GM19324 (cell line): ENCODE measurements at regions not wholly inside any gene's neighbourhood (a gene's known extent, or its start where the extent isn't known, plus 50 kb on each side); places are given as distances from the start of the nearest gene placed in this dataset.

Experiments
- ATAC-seq: cut with Tn5 transposase; IDR thresholded peaks from one replicate; pipeline ENCODE4 v1.9.1; 2021; ENCODE audit warnings: mild to moderate bottlenecking, moderate library complexity; ENCODE audit not compliant: unreplicated experiment, low FRiP score

DNA sequence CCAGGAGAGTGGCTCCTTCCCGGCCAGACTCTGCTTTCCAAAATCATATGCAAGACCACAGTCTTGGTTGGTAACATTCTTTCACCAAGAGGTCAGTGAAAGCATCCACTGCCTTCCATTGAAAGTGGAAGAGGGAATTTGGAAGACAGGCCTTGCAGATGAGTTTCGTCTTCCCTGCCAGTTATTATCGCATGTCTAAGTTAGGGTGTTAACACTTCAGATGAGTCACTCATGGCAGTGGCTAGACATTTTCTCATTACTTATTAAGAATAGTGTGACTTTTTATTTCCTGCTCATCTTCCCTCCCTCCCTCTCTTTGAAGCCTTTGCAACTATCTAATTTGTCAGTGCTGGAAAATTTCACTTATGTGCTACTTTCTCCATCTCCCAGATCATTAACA, 102.9 kb upstream of the EPB41L3 start:
- no peak for ATAC-seq

DNA sequence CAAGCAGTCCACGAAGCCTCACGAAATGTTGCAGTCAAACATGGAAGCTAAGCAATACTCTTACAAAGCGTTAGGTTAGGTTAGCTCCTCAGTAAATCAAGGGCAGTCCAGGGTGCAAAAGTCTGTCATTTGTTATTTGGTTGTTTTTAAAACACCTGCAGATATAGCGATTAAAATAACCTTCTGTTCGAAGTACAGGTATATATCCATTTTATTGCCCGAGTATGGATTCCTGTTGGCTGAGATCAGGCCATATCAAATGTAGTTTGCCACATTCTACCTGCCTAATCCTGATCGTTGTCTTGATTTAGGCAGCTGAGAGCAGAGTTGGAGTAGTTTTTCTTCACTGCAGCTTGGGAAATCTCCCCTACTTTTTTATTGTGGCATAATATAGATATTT, 99.5 kb upstream of the EPB41L3 start:
- no peak for ATAC-seq

DNA sequence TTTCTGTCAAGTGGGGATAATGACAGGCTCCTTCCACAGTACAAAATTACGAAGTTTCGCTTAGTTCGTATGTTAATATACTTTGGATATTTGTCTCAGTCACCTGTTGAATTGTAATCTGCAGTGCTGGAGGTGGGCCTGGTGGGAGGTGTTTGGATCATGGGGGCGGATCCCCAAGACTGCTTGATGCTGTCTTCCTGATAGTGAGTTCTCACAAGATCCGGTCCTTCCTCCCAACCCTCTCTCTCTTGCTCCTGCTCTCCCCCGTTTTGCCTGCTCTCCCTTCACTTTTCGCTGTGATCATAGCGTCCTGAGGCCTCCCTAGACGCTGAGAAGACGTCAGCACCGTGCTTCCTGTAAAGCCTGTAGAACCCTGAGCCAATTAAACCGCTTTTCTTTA, 97.1 kb upstream of the EPB41L3 start:
- ATAC-seq = no peak

DNA sequence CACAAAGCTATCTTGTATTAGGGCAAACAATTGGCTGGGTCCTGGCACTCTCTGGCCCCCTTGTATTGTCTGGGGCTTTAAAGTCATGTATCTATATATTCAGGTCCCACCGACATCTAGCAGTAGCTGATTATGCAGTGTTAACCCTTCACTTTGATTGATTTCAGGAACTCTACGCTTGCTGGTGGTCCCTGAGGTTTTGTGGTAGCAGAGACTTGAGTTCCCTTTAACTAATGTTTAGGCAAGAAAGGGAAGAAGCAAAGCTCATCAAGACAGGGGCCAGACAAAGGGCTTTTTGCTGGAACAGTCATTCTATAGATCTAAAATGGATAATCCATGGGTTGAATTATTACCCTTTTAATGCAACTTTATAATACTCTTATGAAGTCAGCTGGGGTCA, 95.3 kb upstream of the EPB41L3 start:
- no peak for ATAC-seq

DNA sequence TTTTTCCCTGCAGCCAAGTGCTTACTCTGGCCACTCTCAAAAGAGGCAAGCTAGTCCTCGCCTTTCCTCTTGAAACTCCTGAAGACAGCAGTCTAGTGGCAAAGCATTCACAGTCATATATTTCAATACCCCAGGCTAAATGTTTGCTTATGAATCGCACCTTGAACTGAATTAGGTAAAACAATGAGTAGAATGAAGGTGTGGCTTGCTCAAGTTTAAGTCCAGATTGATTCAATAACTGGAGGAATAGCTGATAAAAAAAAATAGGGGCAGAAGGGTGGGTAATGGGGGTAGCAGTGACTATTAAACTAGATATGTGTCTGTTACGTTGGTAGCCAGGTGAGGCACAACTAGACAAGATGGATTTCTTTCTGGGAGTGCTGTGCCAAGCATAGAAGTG, 88.2 kb upstream of the EPB41L3 start:
- no peak for ATAC-seq

DNA sequence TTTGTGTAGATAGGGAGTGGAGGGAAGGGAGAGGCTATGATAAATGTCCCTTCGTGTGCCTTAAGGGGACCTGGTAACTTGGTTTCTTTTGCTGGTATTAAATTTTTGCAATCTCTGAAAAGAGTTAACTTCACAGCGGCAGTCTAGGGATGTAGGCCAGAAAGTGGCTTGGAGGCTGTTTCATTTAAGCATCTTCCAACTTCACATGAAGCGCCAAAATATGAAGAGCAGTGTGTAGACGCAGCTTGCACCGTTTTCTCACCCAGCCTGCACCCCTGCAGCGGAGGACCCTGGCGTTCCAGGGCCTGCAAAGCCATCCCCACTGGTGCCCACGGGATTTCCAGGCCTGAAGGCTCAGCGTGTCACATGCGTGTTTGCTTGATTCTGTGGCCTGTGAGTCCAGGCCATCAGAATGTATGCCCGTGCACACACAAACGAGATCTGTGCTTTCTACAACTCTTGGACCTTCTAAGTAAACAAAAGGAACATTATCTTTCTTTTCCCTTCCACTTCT, 87.2 kb upstream of the EPB41L3 start:
- no peak for ATAC-seq

DNA sequence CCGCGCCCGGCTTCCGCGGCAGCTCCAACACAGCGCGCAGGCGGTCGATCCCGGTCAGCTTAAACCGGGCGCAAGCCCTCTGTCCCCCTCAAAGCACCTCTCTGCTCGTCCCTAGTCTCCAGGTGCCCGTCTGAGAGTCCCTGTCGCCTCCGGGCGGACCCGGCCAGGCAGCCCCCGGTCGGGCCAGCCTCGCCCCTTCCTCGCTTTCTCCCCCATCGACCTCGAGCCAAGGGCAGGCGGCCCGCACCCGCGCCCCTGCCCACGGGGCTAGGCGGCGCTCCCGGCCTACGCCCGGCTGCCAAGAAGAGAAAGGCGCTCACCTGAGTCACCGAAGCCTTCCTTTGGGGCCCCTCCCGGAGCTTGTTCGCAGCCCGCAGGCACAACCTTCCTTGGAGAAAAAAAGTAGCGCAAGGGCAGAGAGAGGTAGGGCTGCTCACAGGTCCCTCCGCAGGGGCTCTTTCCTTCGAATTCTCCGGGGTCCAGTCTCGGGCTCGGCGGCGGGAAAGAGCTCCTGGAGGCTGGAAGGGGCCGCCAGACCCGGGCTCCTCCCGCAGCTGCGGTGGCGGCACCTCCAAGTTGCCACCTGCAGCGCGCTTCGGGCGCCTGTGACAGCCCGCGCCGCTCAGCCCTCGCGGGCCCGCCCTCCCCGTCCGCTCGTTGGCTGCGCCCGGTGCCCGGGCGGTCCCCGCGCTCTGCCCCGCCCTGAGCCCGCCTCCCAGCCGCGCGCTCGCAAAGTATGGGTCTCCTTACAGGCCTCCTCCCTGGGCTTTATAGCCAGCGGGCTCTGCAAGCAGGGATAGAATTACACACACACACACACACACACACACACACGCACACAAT, 86.5 kb upstream of the EPB41L3 start:
- peak; percentile 73 for ATAC-seq

DNA sequence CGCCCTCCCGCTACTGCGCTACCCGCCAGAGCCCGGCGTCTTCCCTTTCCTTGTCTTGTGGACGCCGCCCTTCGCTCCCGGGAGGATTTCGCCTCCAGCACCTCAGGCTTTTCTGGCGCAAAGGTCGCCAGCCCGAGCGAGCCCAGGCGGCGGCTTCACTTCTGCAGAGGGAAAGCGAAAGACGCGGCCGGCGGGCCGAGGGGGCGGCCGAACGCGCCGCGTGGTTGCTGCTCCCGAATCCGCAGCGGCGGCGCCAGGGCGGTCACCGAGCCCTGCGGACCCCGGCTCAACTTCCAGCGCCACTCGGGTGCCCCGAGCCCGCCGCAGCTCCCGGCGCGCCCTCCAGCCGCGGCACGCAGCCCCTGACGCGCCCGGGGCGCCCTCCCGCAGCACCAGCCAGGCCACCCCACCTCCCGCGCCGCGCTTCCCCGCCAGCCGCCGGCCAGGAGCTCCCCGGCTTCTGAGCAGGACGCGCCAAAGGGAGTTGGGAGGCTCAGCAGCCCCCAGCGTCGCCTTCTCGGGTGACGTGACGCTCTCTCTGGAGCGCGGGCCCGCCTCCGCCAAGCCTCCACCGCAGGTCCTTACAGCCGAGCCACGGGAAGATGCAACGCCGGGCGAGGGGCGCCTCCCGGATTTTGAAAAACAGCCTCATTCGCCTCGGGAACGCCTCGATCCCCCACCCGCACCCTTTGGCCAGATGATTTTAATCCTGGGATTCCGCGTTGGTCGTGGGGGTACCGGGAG, 84.9 kb upstream of the EPB41L3 start:
- ATAC-seq = no peak

DNA sequence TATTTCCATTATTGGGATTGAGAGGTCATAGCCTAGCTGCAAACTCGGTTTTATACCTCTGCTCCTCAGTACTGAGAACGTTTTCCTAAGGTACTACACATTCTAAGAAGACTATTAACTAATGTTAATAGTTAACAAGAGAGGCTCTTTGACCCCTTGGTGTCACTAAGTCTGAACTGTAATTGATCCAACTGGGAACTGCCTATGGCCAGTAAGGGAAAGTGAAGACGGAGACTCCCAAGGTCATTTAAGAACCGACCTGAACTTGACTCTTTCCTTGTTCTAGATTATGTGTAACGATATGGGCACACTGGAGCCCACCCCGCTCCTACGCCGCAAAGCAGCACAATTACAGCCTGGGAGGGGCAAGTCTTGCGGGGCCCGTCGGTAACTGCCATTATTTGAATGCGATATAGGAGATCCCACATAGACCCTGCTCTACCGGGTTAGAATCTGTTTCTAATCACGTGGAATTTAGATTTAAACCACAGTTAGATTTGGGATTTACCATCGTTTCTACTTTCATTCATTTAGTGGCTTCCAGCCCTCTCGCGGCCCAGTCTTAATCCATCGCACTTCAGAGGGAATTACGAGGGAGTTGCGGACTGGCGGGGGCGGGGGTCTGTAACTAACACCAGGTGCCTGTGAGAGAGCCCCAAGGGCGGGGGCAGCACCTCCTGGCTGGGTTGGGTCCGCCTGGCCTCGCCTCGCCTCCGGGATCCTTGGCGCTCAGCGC, 84.1 kb upstream of the EPB41L3 start:
- no peak for ATAC-seq

DNA sequence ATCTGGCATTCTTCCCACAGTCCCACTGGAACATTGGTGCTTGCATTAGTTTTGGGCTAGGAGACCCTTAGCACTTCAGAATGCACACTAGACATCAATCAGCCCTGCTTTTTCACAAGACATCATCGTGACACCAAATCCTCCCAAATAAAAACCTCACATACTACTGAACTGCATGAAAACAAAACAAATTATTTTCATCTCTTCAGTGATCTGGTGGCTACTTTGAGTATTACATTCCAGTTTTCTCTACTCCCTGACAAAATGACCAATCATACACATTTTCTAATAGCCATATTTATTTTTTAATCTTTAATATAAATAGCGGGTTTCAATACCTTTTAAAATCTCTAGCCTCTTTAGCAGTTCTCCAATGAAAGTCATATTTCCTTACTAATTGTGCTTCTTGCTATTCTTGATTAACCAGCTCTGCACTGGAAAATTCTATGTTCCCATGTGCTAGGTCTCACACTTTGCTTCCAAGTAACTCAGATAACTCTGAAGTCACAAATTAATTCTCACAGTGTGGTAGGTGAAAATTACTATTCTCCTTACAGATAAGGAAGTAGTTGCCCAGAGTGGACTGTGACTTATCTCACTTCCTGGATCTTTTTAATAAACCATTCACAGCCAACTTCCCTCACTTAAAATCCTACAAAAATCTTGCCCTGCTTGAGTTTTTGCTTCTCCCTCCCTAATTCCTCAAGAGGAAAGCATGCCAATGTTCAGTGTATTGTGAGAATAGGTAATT, 82.5 kb upstream of the EPB41L3 start:
- ATAC-seq = no peak

DNA sequence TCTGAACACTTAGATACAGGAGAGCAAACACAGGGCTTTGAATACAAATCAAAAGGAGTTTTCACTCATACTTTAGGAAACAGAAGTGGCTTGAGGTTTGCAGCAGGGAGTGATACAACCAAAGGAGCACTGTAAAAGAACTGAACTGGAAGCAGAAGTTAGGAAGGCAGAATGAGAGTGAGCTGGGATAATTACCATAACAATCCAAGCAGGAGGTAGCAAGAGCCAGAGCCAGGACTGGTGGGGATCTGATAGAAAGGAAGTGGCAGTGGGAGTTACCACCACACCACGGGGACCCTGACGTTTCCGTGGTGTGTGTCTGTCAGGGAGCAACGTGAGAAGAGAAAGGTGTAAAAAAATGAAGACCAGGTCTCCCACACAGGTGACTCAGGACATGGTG, 81.3 kb upstream of the EPB41L3 start:
- ATAC-seq = no peak

DNA sequence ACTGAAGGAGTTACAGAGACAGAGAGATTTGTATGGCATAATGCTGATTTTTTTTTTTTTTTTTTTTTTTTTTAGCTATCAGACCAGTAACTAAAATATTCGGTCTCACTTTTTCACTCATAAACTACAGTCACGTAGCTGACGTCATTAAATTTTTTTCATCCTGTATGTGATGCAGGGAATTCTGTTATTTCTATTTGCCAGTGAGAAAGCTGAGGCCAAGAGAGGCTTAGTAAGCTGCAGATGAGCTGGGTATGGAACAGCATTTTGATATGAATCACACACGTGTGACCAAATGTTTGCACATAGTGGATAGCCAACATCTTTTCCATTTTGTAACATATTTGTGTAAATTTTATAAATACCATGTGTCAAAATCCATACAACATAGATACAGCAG, 79.1 kb upstream of the EPB41L3 start:
- ATAC-seq = no peak

DNA sequence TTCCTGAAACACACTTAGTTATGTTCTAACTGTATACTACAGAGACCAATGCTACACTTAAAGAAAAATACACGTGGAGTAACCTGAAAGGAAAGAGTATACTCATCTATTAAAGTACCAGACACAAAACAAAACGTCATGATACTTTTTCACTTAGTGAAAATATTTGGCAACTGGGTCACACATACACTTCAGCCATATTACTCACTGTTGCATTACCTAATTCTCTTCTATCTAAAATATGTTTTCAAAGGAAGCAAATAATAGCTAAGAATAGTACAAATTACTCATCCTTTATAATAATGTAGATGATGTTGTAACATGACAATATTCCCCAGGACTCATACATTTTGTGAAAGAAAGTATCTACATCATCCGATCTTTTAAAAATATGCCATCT, 76.5 kb upstream of the EPB41L3 start:
- no peak for ATAC-seq

DNA sequence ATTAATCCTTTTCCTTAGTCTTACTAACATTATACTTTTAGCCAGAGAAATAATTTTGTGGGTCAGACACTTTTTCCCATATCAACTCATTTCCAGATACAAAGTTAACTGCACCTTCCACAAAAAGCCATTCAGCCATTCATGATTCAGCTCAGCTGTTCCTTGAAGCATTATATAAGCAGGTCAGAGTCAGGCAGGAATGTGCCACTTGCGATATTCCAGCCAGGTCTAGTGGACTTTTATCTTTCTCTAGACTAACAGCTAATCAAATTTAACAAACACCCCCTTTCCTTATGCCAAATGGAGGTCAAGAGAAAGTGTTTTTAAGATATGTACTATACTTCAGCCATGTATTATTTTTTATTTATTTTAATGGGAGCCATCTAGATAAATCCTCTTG, 75.6 kb upstream of the EPB41L3 start:
- no peak for ATAC-seq

DNA sequence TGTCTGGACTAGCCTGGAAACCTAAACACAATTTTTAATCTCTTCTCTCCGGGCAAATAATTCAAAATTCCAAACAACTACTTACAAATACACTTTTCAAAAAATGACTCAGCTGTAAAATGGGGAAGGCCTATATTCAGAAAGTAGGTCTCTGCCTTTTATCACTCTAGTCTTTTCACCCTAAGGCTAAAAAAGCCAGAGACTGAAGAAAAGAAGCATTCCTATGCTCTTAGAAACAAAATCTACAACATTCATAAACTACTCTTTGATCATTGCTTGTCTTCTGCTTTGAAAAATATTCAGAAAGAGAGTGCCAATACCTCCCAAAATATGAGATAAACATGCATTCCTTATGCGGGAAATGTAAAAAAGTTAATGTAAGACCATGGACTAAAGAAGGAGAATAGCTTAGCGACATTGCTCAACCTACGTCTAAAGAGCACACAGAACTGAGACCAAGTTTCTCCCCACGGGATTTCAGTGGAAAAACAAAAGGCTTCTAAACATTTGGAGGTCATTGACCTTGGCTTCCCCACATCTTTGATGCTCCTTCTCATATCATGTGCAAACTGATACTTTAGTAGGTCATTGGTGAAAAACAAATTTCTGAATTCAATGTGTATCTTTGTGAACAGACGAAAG, 74.4 kb upstream of the EPB41L3 start:
- no peak for ATAC-seq

DNA sequence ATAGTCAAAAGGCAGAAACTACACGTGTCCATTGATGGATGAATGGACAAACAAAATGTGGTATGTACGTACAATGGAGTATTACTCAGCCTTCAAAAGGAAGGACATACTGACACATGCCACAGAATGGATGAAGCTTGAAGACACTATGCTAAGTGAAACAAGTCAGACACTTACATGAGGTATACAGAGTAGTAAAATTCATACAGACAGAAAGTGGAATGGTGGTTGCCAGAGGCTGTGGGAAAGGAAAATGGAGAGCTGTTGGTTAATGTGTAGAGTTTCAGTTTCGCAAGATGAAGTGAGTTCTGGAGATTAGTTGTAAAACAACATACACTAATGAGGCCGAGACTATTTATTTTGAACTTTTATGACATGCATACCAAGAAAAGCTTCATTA, 67.4 kb upstream of the EPB41L3 start:
- ATAC-seq = no peak

DNA sequence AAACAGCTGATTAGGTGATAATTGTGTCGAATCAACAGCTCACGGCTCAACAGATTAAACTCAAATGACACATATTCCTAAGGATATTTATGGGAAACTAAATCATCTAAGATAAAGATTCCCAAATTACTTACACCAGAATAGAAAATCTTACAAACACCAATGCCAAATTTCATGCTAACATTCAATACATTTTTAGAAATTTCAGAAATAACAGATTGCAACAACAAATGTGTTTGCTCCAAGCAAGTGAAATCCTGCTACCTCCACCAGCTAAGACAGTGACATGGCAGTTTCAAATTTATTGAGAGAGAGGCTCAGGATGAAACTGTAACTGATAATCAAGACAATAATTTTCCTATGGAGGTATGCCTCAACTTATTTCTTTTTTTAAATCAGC, 65.0 kb upstream of the EPB41L3 start:
- ATAC-seq = no peak

DNA sequence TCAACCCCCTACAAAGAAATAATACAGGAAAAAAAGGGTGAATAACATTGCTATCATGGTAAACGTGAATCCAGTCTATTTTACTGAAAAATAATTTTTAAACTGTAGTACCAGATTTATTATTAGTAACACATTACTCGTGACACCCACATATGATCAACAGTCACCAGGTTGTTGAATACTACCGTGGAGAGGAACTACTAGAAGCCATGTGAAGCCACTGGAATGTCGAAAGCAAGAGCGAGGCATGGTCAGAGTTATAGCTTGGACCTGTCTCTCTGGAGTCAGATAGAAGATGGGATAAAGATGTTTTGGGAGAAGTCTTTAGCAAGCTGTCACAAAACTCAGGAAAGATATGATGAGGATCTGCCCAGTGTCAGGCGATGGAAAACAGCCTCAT, 63.2 kb upstream of the EPB41L3 start:
- no peak for ATAC-seq

DNA sequence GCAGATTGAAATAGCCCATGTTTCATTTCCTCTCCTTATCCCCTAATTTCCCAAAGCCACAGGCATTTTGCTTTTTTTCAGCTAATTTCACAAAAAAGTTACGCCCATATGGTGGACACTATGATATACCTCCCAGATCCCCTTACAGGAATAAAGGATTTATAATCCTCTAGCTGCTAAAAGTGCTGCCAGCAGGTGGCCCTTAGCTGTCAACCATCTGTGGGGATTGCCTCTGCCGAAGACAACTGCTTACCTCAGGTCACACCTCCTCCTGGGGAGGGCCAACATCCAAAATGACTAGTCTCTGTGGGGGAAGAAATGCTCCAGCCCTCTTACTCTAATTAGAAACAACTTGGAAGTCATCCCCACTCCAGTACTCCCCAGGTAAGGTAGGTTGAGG, 61.0 kb upstream of the EPB41L3 start:
- no peak for ATAC-seq

DNA sequence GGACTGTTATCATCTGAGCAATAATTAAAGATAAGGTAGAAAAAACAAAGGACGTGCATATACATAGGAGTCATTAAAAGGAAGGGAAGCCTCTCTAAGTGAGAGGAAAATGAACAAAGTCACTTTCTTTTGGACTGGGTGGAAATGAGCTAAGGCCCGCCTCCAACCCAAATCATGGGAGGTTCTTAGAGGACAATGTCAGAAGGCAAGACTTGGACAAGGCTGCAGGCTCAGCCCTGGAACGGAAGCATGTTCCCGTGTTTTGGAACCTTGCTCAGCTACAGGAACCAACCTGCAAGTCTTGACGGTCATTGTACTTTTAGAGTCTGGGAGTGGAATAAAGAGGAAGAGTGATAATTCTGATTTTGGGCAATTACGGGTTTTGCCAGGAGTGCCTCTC, 59.4 kb upstream of the EPB41L3 start:
- no peak for ATAC-seq
